ENCODE measurements at regions not wholly inside any gene's neighbourhood (a gene's known extent, or its start where the extent isn't known, plus 50 kb on each side); places are given as distances from the start of the nearest gene placed in this dataset.

GRCh38 chr6:14844411-14844810 lies 401.5 kb upstream of the JARID2 start (continued):
- TF ChIP-seq REST (IDR thresholded peaks at IDR 0.05; ENCODE audit: low read depth, low read length), result no peak
- no peak for TF ChIP-seq E4F1 (IDR thresholded peaks at IDR 0.05; ENCODE audit: borderline replicate concordance, partially characterized antibody)
- TF ChIP-seq NFXL1 (IDR thresholded peaks at IDR 0.05; ENCODE audit: borderline replicate concordance), result no peak
- TF ChIP-seq MTA2 (IDR thresholded peaks at IDR 0.05; ENCODE audit: low read depth), result no peak

GRCh38 chr6:14848019-14848418 lies 397.9 kb upstream of the JARID2 start:
- Histone ChIP-seq H3K36me3 (ENCODE audit: control insufficient read depth in 2 of 2, insufficient read depth in 2 of 2, low read length in 1 of 2) (no peaks in the 10 kb centered on the region), H3K27me3 (replicated peaks in 1 of 2; ENCODE audit: control insufficient read depth in 2 of 2, insufficient read depth in 2 of 2, low read length in 1 of 2) (no peaks in the 10 kb centered on the region), H3K79me2 (ENCODE audit: control insufficient read depth, insufficient read depth, low read length) (no peaks in the 10 kb centered on the region), H4K20me1 (ENCODE audit: control insufficient read depth, insufficient read depth) (no peaks in the 10 kb centered on the region), H3K4me2 (ENCODE audit: control insufficient read depth, insufficient read depth) (no peak overlapping the region), H3K4me3 (no peak overlapping the region), H3K27ac (ENCODE audit: control insufficient read depth, insufficient read depth) (no peak overlapping the region), H3K4me1 (ENCODE audit: control insufficient read depth, insufficient read depth, low read length) (no peaks in the 10 kb centered on the region), H2AFZ (ENCODE audit: control insufficient read depth, low read depth, low read length) (no peak overlapping the region), H3K9ac (ENCODE audit: control insufficient read depth, insufficient read depth, low read length) (no peak overlapping the region), H3K9me3 (replicated peaks; ENCODE audit: control insufficient read depth, insufficient read depth, low read length) (no peaks in the 10 kb centered on the region)
- in situ Hi-C loops (cut with MboI) (no loop called here), intact Hi-C loops (cut with micrococcal nuclease; ENCODE audit: unreplicated experiment) (no loop called here)
- DNase-seq (ENCODE audit: low read depth, low spot score) (no peak), ATAC-seq (no peak), FAIRE-seq (no peak)
- WGBS (ENCODE audit: insufficient coverage, insufficient replicate concordance, low lambda C conversion rate, missing lambda C conversion rate), result 51% methylated on average over 3 of the region's 3 CpGs
- ChIA-PET POLR2A (no interaction called here), CTCF (no interaction called here), SMC1A (ENCODE audit: uncharacterized antibody, unreplicated experiment) (no interaction called here), RAD21 (ENCODE audit: unreplicated experiment) (no interaction called here)
- no TSS peak for BruUV-seq (replicated peaks)
- TF ChIP-seq BHLHE40 (IDR thresholded peaks at IDR 0.05; ENCODE audit: borderline replicate concordance in 1 of 2, low read depth in 2 of 2, low read length in 1 of 2) (no peak), E4F1 (IDR thresholded peaks at IDR 0.05; ENCODE audit: borderline replicate concordance, partially characterized antibody) (no peak), PAX8 (IDR thresholded peaks at IDR 0.05) (no peak), ZNF217 (IDR thresholded peaks at IDR 0.05) (no peak), CBFB (IDR thresholded peaks at IDR 0.05; ENCODE audit: low read depth) (no peak), POLR2AphosphoS5 (IDR thresholded peaks at IDR 0.05; ENCODE audit: low read length) (no peak), SREBF1 (IDR thresholded peaks at IDR 0.05; ENCODE audit: low read length) (no peak), PBX3 (IDR thresholded peaks at IDR 0.05; ENCODE audit: insufficient replicate concordance, low read depth, low read length) (no peak), JUNB (IDR thresholded peaks at IDR 0.05) (no peak), MAX (IDR thresholded peaks at IDR 0.05; ENCODE audit: low read depth, low read length) (no peak), SPI1 (IDR thresholded peaks at IDR 0.05; ENCODE audit: borderline replicate concordance, insufficient read depth, low read depth, low read length) (no peak)

All from GM12878 (cell line).